ENCODE measurements at regions not wholly inside any gene's neighbourhood (a gene's known extent, or its start where the extent isn't known, plus 50 kb on each side); places are given as distances from the start of the nearest gene placed in this dataset.

DNA sequence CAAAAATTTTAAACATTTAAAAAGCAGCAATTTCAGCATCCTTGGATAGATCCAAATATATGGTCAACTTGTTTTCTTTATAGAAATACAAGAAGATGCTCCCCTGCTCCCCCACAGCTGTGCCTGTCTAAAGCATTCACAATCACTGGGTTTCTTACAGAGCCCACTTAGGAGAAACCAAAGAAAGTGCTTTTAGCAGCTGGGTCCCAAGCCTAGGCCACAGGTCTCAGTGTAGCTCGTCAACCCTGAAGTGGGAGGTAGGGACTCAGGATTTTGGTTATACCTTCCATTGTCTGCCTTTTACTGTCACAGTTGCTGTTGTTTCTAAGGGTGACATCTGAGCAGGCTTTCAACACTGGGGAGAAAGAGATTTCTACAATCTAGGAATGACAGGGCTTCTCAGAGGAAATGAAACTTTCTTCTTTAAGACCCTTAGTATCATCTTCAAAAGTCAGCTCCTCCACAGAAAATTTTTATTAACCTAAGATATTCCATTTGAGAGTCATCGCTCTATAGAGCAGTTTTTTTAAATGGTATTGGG lies 199.3 kb upstream of the CMC1 start:
- Histone ChIP-seq H3K27ac (ENCODE audit: low read depth, low read length) (no peak overlapping the region), H3K36me3 (ENCODE audit: control insufficient read depth, low read length) (no peaks in the 10 kb centered on the region), H3F3A (ENCODE audit: control insufficient read depth, insufficient read depth) (no peaks in the 10 kb centered on the region), H3K79me2 (ENCODE audit: control insufficient read depth, low read length) (no peaks in the 10 kb centered on the region), H3K27me3 (ENCODE audit: control insufficient read depth, low read length) (no peaks in the 10 kb centered on the region), H3K4me1 (ENCODE audit: control insufficient read depth, low read length) (no peaks in the 10 kb centered on the region), H3K4me3 (ENCODE audit: low read length) (no peak overlapping the region), H3K9me2 (replicated peaks; ENCODE audit: control insufficient read depth, low read length) (no peaks in the 10 kb centered on the region), H3K4me2 (ENCODE audit: low read length) (no peak overlapping the region), H4K20me1 (ENCODE audit: control insufficient read depth, insufficient read depth, low read depth, low read length) (no peaks in the 10 kb centered on the region), H3K9me3 (ENCODE audit: control insufficient read depth, insufficient read depth, low read length) (no peaks in the 10 kb centered on the region)
- TF ChIP-seq, protein P1, sequence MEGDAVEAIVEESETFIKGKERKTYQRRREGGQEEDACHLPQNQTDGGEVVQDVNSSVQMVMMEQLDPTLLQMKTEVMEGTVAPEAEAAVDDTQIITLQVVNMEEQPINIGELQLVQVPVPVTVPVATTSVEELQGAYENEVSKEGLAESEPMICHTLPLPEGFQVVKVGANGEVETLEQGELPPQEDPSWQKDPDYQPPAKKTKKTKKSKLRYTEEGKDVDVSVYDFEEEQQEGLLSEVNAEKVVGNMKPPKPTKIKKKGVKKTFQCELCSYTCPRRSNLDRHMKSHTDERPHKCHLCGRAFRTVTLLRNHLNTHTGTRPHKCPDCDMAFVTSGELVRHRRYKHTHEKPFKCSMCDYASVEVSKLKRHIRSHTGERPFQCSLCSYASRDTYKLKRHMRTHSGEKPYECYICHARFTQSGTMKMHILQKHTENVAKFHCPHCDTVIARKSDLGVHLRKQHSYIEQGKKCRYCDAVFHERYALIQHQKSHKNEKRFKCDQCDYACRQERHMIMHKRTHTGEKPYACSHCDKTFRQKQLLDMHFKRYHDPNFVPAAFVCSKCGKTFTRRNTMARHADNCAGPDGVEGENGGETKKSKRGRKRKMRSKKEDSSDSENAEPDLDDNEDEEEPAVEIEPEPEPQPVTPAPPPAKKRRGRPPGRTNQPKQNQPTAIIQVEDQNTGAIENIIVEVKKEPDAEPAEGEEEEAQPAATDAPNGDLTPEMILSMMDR (IDR thresholded peaks at IDR 0.05; ENCODE audit: low read depth, low read length, poor library complexity, severe bottlenecking): no peak

DNA sequence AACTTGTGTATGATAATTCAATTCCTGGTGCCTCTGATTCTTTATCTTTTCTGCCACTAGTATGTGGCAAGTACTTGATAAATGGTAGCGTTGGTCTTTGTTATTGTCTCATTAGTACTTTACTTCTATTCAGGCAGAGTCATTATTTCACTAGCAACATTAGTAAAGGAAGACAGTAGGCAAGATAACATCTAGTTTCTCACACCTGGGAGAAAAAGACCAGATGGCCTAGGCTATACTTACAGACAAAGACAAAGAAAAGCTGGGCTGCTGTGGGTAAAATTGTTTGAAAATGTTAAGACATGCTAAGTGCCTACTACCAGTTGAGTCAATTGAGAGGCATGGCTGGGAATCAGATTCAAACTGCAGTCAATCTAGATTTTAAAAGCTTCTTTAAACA lies 198.7 kb upstream of the CMC1 start:
- H3K9me2 ChIP-seq (replicated peaks; ENCODE audit: control insufficient read depth, low read length): no peaks in the 10 kb centered on the region
- H3K4me3 ChIP-seq (ENCODE audit: low read length): no peak overlapping the region
- H3K27me3 ChIP-seq (ENCODE audit: control insufficient read depth, low read length): no peaks in the 10 kb centered on the region
- no peak overlapping the region for H3K4me2 ChIP-seq (ENCODE audit: low read length)
- no peak for TF ChIP-seq EZH2phosphoT487 (IDR thresholded peaks at IDR 0.05; ENCODE audit: borderline replicate concordance, low read length)
- H3K27ac ChIP-seq (ENCODE audit: low read depth, low read length): no peak overlapping the region
- H3K79me2 ChIP-seq (ENCODE audit: control insufficient read depth, low read length): no peaks in the 10 kb centered on the region
- H4K20me1 ChIP-seq (ENCODE audit: control insufficient read depth, insufficient read depth, low read depth, low read length): no peaks in the 10 kb centered on the region
- H3F3A ChIP-seq (ENCODE audit: control insufficient read depth, insufficient read depth): no peaks in the 10 kb centered on the region
- H3K36me3 ChIP-seq (ENCODE audit: control insufficient read depth, low read length): no peaks in the 10 kb centered on the region
- no peaks in the 10 kb centered on the region for H3K4me1 ChIP-seq (ENCODE audit: control insufficient read depth, low read length)
- no peaks in the 10 kb centered on the region for H3K9me3 ChIP-seq (ENCODE audit: control insufficient read depth, insufficient read depth, low read length)

DNA sequence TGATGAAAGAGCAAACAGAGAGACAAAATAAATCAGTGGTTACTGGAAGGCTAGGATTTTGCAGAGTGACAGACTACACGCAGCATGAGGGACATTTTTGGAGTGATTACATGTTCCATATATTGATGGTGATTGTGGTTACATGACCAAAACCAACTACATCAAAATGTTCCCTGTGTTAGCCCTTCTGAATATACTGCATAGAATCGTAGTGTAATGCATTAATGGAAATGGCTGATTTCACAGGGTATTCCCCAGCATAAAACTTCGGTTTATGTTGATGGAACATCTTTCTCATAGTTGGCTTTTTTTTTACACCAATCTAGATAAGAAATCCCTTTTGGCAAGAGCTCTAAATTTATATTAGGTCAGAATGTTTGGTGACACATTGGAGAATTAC lies 191.3 kb upstream of the CMC1 start:
- Histone ChIP-seq H3K4me1 (ENCODE audit: control insufficient read depth, low read length) (no peaks in the 10 kb centered on the region), H3K9me2 (replicated peaks; ENCODE audit: control insufficient read depth, low read length) (no peaks in the 10 kb centered on the region), H3K4me3 (ENCODE audit: low read length) (no peak overlapping the region), H3K27me3 (ENCODE audit: control insufficient read depth, low read length) (no peaks in the 10 kb centered on the region), H3K9me3 (ENCODE audit: control insufficient read depth, insufficient read depth, low read length) (no peaks in the 10 kb centered on the region), H3K27ac (ENCODE audit: low read depth, low read length) (no peak overlapping the region), H3K36me3 (ENCODE audit: control insufficient read depth, low read length) (no peaks in the 10 kb centered on the region), H3K4me2 (ENCODE audit: low read length) (no peak overlapping the region), H4K20me1 (ENCODE audit: control insufficient read depth, insufficient read depth, low read depth, low read length) (no peaks in the 10 kb centered on the region), H3F3A (ENCODE audit: control insufficient read depth, insufficient read depth) (no peaks in the 10 kb centered on the region), H3K79me2 (ENCODE audit: control insufficient read depth, low read length) (no peaks in the 10 kb centered on the region)
- no peak for TF ChIP-seq EZH2phosphoT487 (IDR thresholded peaks at IDR 0.05; ENCODE audit: borderline replicate concordance, low read length)
- TF ChIP-seq, protein P1 (IDR thresholded peaks at IDR 0.05; ENCODE audit: low read depth, low read length, poor library complexity, severe bottlenecking): no peak

DNA sequence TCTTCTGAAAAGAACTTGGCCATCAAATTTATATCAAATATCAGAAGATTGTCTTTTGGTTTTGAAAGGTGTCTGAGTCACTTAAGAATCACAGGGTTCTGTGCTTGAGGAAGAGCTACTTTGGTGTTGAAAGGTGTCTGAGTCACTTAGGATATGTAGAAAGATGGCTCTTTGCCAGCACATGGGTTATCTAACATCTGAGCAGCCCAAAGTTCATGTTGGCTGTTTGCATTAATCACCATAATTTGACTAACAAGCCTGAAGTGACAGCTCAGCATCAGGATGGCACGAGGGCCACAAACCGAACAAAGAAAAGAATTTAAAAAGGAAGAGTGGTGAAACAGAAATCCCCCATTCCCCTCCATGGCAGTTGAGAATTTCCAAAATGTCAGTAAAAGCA lies 190.5 kb upstream of the CMC1 start:
- no peak overlapping the region for H3K4me3 ChIP-seq (ENCODE audit: low read length)
- H3K27ac ChIP-seq (ENCODE audit: low read depth, low read length): no peak overlapping the region
- TF ChIP-seq EZH2phosphoT487 (IDR thresholded peaks at IDR 0.05; ENCODE audit: borderline replicate concordance, low read length): no peak
- TF ChIP-seq, protein P1 (IDR thresholded peaks at IDR 0.05; ENCODE audit: low read depth, low read length, poor library complexity, severe bottlenecking): no peak
- no peaks in the 10 kb centered on the region for H3K79me2 ChIP-seq (ENCODE audit: control insufficient read depth, low read length)
- no peaks in the 10 kb centered on the region for H3K9me2 ChIP-seq (replicated peaks; ENCODE audit: control insufficient read depth, low read length)
- no peaks in the 10 kb centered on the region for H3K9me3 ChIP-seq (ENCODE audit: control insufficient read depth, insufficient read depth, low read length)
- no peaks in the 10 kb centered on the region for H3K27me3 ChIP-seq (ENCODE audit: control insufficient read depth, low read length)
- no peaks in the 10 kb centered on the region for H4K20me1 ChIP-seq (ENCODE audit: control insufficient read depth, insufficient read depth, low read depth, low read length)
- H3K4me1 ChIP-seq (ENCODE audit: control insufficient read depth, low read length): no peaks in the 10 kb centered on the region
- H3K36me3 ChIP-seq (ENCODE audit: control insufficient read depth, low read length): no peaks in the 10 kb centered on the region
- no peaks in the 10 kb centered on the region for H3F3A ChIP-seq (ENCODE audit: control insufficient read depth, insufficient read depth)
- H3K4me2 ChIP-seq (ENCODE audit: low read length): no peak overlapping the region

Data from DOHH2 (cell line).